Endothelial cell of umbilical vein (primary cell): ENCODE measurements at regions not wholly inside any gene's neighbourhood (a gene's known extent, or its start where the extent isn't known, plus 50 kb on each side); places are given as distances from the start of the nearest gene placed in this dataset.

Experiments used
- BruUV-seq: library from RNA; stranded (reverse); fragments of 400-500 nt; replicated peaks from 2 replicates; lab custom pipeline; 2021; lab: Mats Ljungman, UMichigan
- CTCF ChIA-PET: fragments of 300-600, 350-600 bp; sonication (Branson Sonifier 250); formaldehyde crosslinking; loops from one replicate; lab custom pipeline; 2021; ENCODE audit warnings: antibody characterized with exemption, inconsistent platforms; lab: Charles Lee
- POLR2A ChIA-PET: fragments of 300-600, 350-600 bp; sonication (Branson Sonifier 250); formaldehyde crosslinking; loops from one replicate; lab custom pipeline; 2021; ENCODE audit warnings: antibody characterized with exemption, inconsistent platforms; lab: Charles Lee
- DNase-seq: peaks from one replicate; pipeline ENCODE4 v3.0.0-alpha.2; 2011; ENCODE audit warnings: low read depth, low spot score
- FAIRE-seq: peaks from 2 replicates; lab custom pipeline; 2011; peaks lifted over from hg19 to GRCh38; lab: Jason Lieb, UNC
- H2AFZ ChIP-seq: 2 replicates; pipeline ENCODE4 v1.6.0; 2012; ENCODE audit warnings: low read depth, low read length, control low read depth, inconsistent platforms
- H3K27ac ChIP-seq: 2 replicates; pipeline ENCODE4 v1.5.1; 2011; ENCODE audit warnings: low read depth, mild to moderate bottlenecking, control low read depth, low read length, moderate library complexity; ENCODE audit not compliant: insufficient read depth
- H3K27me3 ChIP-seq, 2 experiments: 2 replicates each; pipeline versions ENCODE4 v1.6.0 to v1.6.1; 2011; ENCODE audit warnings: low read length in 2 of 2, mixed read lengths in 1 of 2; ENCODE audit not compliant: control insufficient read depth in 2 of 2, insufficient read depth in 2 of 2
- H3K36me3 ChIP-seq, 2 experiments: 2 replicates in 1 of 2; 3 replicates in 1 of 2; pipeline ENCODE4 v1.5.1; 2011; ENCODE audit warnings: low read length in 2 of 2, mild to moderate bottlenecking in 1 of 2, moderate library complexity in 1 of 2; ENCODE audit not compliant: control insufficient read depth in 2 of 2, insufficient read depth in 2 of 2; ENCODE audit errors: extremely low read depth in 1 of 2
- H3K4me1 ChIP-seq: 3 replicates; pipeline ENCODE4 v1.5.1; 2011; ENCODE audit warnings: mild to moderate bottlenecking, low read length; ENCODE audit not compliant: control insufficient read depth, insufficient read depth; ENCODE audit errors: extremely low read depth
- H3K4me2 ChIP-seq: 2 replicates; pipeline ENCODE4 v1.6.1; 2011; ENCODE audit warnings: low read length, control low read depth, mixed read lengths; ENCODE audit not compliant: insufficient read depth
- H3K4me3 ChIP-seq, 3 experiments: fragments of 200-600 bp in 1 of 3; sonication (generic), shearing (Covaris generic) in 1 of 3; replicated peaks in 1 of 3; 2 replicates each; pipeline ENCODE4 v1.5.1; 2011 to 2016; ENCODE audit warnings: control low read depth in 3 of 3, low read length in 3 of 3, mild to moderate bottlenecking in 2 of 3, inconsistent platforms in 1 of 3, low read depth in 1 of 3, moderate library complexity in 1 of 3; ENCODE audit not compliant: insufficient read depth in 1 of 3
- H3K79me2 ChIP-seq: 2 replicates; pipeline ENCODE4 v1.6.0; 2012; ENCODE audit warnings: low read length, inconsistent platforms; ENCODE audit not compliant: control insufficient read depth, insufficient read depth
- H3K9ac ChIP-seq: replicated peaks from 2 replicates; pipeline ENCODE3; 2011; ENCODE audit warnings: low read length, control low read depth; ENCODE audit not compliant: insufficient read depth; ENCODE audit errors: extremely low read depth
- H3K9me1 ChIP-seq: replicated peaks from 3 replicates; pipeline ENCODE4 v1.6.0; 2011; ENCODE audit warnings: mild to moderate bottlenecking, low read length; ENCODE audit not compliant: control insufficient read depth, insufficient read depth; ENCODE audit errors: extremely low read depth
- H3K9me3 ChIP-seq: replicated peaks from 2 replicates; pipeline ENCODE4 v1.5.1; 2012; ENCODE audit warnings: low read length, inconsistent platforms; ENCODE audit not compliant: control insufficient read depth, insufficient read depth
- H4K20me1 ChIP-seq: replicated peaks from 2 replicates; pipeline ENCODE3; 2011; ENCODE audit warnings: mild to moderate bottlenecking, low read length; ENCODE audit not compliant: control insufficient read depth, insufficient read depth; ENCODE audit errors: extremely low read depth
- FOS ChIP-seq: IDR thresholded peaks from 2 replicates; pipeline ENCODE4 v1.6.1; 2011; ENCODE audit warnings: mild to moderate bottlenecking, low read length, moderate library complexity, borderline replicate concordance; ENCODE audit not compliant: insufficient read depth
- GATA2 ChIP-seq: IDR thresholded peaks from 2 replicates; pipeline ENCODE4 v1.7.0; 2011; ENCODE audit warnings: low read depth, mild to moderate bottlenecking, moderate library complexity, mixed read lengths, low read length; ENCODE audit not compliant: insufficient read length, insufficient read depth
- JUN ChIP-seq: IDR thresholded peaks from 2 replicates; pipeline ENCODE4 v1.6.1; 2011; ENCODE audit warnings: borderline replicate concordance, low read depth; ENCODE audit not compliant: insufficient read length, insufficient read depth
- POLR2A ChIP-seq: IDR thresholded peaks from 2 replicates; pipeline ENCODE4 v1.6.1; 2012; ENCODE audit warnings: low read depth, mild to moderate bottlenecking, control low read depth, low read length
- dilution Hi-C: fragments of 300-500 bp; cut with MboI; formaldehyde crosslinking; loops from one replicate; pipeline ENCODE4 v1.15.0; 2019; ENCODE audit warnings: low sequenced_read_pairs; ENCODE audit not compliant: extremely low pct_ligation_motif_present
- intact Hi-C: fragments of 100-400 bp; cut with micrococcal nuclease; formaldehyde crosslinking; loops from one replicate; pipeline ENCODE4 v1.10.0; 2022

DNA sequence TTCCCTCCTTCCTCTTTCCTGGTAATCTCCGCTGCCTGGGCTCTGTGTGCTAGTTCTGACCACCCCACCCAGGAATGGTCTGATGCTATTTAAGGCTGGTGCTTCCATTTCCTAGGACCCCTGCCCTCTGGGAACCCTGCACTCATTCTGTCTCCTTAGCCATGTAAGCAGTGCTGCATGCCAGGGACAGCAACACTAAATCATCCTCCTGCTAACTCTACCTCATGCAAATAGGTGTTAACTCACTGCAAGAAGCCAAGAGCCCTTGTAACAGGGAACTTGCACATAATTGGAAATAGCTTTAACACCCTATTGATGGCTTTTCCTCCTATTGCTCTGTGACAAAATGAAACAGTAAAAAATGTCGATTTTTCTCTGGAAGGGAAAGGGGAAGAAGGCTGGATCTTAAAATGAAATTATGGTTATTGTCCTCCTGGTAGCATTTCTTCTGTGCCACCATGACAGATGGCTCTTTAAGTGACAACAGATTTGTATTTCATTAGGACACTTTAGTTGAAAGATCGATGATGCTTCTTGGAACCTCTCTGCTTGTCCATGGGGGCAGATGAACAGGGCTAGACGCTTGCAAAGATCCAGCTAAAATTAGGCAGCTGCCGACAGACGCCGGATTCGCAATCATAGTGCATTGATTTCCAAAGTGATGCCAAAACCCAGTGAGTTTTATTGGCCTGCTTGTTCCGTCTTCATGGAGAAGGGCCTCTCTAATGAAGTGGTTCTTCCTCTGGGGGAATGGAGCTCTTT lies 551.7 kb downstream of the MATN1 start:
- no peak for DNase-seq
- no peak overlapping the region for H3K9ac ChIP-seq
- ChIA-PET POLR2A (no interaction called here), CTCF (no interaction called here)
- H3K36me3 ChIP-seq = no peaks in the 10 kb centered on the region
- FAIRE-seq = no peak
- TF ChIP-seq POLR2A (no peak), FOS (no peak), JUN (no peak), GATA2 (no peak)
- intact Hi-C loops = no loop called here
- no peaks in the 10 kb centered on the region for H3K27me3 ChIP-seq
- H3K4me3 ChIP-seq = no peak overlapping the region
- no peaks in the 10 kb centered on the region for H3K4me1 ChIP-seq
- H3K79me2 ChIP-seq = no peaks in the 10 kb centered on the region
- no peak overlapping the region for H3K4me2 ChIP-seq
- no TSS peak for BruUV-seq
- H2AFZ ChIP-seq = no peak overlapping the region
- no peaks in the 10 kb centered on the region for H3K9me3 ChIP-seq
- no peaks in the 10 kb centered on the region for H4K20me1 ChIP-seq
- no peaks in the 10 kb centered on the region for H3K9me1 ChIP-seq
- no peak overlapping the region for H3K27ac ChIP-seq
- dilution Hi-C loops = no loop called here

DNA sequence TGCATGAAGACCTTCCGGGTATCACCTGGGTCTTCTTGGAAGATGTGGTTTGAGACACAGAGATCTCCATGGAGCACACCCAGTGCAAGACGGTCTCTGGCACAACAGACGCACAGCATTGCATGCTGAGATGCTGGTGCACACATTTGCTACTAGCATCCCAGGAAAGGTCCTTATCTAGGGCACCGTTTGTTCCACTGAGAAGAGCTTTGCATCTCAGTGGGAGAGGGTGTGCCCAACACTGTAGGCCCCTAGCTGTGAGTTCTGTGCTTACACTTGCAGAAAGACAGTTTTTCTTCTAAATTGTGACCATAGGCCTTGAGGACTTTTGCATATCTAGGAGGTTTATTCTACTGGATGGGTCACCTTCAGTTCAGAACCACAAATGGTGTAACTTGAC lies 554.1 kb downstream of the MATN1 start:
- dilution Hi-C loops = no loop called here
- H3K9ac ChIP-seq = no peak overlapping the region
- H3K4me2 ChIP-seq = no peak overlapping the region
- H3K4me1 ChIP-seq = no peaks in the 10 kb centered on the region
- intact Hi-C loops = no loop called here
- no peaks in the 10 kb centered on the region for H3K9me1 ChIP-seq
- ChIA-PET CTCF (no interaction called here), POLR2A (no interaction called here)
- H3K9me3 ChIP-seq = no peaks in the 10 kb centered on the region
- FAIRE-seq (no peak), DNase-seq (no peak)
- no peak overlapping the region for H3K27ac ChIP-seq
- no peaks in the 10 kb centered on the region for H3K36me3 ChIP-seq
- H3K4me3 ChIP-seq = no peak overlapping the region
- H4K20me1 ChIP-seq = no peaks in the 10 kb centered on the region
- no peak for TF ChIP-seq JUN
- H2AFZ ChIP-seq = no peak overlapping the region
- H3K79me2 ChIP-seq = no peaks in the 10 kb centered on the region
- H3K27me3 ChIP-seq = no peaks in the 10 kb centered on the region
- no TSS peak for BruUV-seq
